ENCODE measurements at regions not wholly inside any gene's neighbourhood (a gene's known extent, or its start where the extent isn't known, plus 50 kb on each side); places are given as distances from the start of the nearest gene placed in this dataset.
"Not testable (repeated sequence)": the region's sequence is repeated elsewhere in the genome, so short reads cannot be mapped to it uniquely, and the experiment has no call there.

DNA sequence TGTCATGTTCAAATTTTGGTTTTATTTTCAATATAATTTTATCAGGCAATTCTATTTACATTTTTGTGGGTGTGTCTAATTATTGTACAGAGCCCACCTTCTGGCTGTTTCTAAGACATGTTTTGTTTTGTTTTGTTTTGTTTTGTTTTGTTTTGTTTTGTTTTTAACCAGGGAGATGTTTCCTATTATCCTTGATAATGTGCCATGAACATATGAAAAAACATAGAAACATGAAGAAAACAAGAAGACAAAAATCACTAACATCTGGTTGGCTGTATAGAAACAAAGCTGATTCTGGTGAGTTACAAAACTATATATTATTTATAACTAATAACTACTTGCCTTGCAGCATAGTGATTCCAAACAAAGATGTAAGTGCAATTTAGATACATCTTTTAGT is 128.1 kb upstream of the TRPC4 start:
- no peak for DNase-seq (ENCODE audit: low read depth)

DNA sequence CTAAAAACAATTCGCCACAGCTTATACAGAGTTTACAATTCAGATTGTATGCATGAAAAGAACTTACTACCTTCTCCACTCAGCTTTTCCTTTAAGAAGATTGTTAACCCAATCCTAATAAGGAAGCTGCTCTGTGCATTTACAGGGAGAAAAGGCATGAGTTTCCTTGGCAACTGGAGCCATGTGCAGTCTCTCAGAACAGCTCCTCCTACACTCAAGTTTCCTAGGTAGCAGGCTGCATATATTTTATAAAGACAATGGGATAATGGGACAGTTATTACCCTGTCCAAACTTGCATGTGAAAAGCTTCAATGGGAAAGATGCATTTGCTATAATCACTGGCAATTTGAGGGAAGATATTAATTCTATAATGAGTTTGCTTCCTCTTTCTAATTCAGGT is 125.5 kb upstream of the TRPC4 start:
- DNase-seq (ENCODE audit: low read depth), result no peak

DNA sequence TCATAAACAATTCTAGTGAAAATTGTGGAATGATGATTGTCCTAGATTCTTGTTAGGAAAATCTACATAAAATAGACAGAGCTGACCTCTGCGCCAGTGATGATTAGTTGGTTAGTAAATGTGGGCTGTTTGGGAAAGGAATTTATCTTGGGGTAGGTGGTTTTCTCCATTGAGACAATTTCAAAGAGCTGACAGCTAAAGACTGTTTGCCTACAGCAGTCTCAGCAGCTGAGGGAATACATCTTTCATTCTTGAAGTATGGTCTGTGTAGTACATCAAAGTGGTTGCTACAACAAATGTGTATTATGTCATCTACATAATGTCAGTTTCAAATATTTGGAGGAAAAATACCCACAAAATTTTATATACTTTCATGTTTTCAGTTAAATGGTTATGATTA is 117.2 kb upstream of the TRPC4 start:
- no peak for DNase-seq (ENCODE audit: low read depth)

DNA sequence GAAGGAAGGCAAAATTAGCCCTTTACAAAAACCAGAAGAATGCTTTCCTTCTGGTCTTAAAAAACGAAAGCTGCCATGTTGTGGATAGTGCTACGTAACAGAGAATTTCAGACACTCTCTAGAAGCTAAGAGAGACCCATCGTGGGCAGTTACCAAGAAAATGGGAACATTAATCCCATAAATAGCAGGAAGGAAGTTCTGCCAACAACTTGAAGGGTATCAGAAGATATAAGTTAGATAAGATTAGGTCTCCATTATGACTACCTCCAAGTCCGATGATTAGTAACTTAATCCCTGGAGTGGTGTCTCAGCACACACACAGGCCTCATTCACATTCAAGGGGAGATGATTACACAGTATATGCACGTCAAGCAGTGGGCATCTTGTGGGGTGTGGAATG is 115.7 kb upstream of the TRPC4 start:
- DNase-seq (ENCODE audit: low read depth), result no peak

DNA sequence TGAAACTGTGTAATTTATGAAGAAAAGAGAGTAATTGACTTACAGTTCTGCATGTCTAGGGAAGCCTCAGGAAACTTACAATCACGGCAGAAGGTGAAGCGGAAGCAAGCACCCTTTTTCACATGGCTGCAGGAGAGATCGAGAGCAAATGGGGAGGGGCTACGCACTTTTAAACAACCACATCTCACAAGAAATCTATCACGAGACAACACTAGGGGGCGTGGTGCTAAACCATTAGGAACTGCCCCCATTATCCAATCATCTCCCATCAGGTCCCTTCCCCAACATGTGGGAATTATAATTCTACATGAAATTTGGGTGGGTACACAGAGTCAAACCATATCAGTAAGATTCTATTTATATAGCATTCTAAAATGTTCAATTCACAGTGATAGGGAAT is 114.8 kb upstream of the TRPC4 start:
- no peak for DNase-seq (ENCODE audit: low read depth)

DNA sequence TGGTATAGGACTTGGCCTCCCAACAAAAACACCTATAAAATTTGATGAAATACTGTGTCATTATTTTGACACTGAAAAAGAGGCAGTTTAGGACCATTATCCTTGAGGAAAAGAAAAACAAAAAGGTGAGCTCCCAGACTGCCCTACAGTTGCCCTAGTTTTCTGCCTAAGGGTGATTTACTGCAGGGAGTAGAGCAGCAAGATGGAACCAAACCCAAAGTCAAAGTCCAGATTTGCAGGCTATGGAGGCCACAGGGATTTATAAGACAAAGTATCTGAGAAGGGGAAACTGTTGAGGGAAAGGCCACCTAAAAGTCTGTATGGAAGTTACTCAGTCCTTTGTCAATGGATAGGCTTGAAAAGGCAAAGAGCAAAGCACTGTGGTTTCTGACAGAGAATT is 112.4 kb upstream of the TRPC4 start:
- no peak for DNase-seq (ENCODE audit: low read depth)

DNA sequence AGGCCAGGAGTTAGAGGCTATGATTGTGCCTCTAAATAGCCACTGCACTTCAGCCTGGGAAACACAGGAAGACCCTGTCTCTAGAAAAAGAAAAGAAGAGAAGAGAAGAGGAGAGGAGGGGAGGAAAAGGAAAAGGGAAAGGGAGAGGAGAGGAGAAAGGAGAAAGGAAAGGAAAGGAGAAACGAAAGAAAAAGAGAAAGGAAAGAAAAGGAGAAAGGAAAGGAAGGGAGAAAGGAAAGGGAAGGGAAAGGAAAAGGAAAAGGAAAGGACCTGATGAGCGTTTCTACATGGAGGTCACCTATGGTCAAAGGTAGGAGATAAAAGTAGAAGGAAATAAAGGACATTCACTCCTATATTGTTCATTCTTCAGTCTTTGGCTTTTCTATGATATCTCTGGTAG is 109.1 kb upstream of the TRPC4 start:
- no peak for DNase-seq (ENCODE audit: low read depth)

DNA sequence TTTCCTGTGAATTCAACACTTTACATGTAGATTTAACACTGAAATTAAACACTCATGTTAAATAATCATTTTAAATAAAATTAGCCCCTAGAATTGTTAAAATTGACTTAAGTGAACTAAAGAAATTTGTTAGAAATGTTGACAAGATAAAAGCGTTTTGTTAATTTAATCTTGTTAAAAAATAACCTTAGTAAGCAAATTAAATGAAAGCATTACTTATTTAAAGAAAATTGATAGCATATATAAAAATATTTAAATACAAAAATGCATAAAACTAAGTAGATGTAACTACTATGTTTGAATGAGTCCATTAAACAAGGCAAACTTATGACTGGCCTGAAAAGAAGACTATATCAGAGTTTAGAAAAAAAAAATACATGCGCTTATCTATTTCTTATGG is 99.0 kb upstream of the TRPC4 start:
- DNase-seq (ENCODE audit: low read depth), result no peak

DNA sequence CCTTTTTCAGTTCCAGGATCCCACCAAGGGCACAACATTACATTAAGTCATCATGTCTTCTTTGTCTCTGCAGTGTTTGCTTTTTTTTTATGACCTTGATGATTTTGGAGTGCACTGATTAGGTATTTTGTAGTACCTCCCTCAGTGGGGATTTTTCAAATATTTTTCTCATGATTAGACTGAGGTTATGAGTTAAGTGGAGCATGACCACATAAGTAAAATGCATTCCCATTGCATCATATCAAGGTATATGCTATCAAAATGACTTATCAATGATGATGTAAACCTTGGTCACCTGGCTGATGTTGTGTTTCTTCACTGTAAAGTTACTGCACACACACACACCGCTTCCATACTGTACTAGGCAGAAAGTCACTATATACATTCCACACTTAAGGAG is 96.7 kb upstream of the TRPC4 start:
- no peak for DNase-seq (ENCODE audit: low read depth)

DNA sequence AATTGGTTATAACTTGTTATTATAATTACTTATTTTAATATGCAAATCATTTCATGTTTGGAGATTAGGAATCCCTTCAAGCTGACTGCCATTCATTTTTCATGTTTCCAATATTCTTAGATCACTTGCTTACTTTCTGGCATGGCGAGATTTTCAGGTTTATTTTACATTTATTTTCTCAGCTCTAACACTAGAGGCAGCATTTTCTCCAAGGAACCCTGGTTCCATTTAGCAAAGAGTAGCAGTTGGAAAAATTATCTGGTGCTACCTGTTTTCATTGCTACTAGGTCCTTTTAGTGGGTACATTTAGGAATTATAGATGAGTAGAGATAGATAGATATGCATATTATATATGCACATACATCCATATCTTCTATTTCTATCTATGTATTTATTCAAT is 90.9 kb upstream of the TRPC4 start:
- DNase-seq (ENCODE audit: low read depth), result no peak

DNA sequence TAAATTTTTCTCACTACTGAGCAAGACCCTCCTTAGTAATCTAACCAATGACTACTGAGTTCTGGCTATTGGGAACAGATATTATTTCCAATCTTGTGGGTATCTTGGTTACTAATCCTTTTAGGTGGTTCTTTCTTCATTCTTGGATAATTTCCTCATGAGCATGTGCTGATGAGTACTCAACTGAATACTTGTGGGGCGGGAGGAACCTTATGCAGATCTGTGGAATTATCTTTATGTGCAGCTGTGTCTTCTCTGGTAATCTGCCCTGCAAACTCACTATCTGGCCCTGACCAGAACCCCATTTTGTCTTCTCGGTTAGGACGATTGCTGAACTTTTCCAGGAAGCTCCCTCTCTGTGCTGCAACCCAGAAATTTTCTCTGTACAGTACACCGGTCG is 89.7 kb upstream of the TRPC4 start:
- no peak for DNase-seq (ENCODE audit: low read depth)

DNA sequence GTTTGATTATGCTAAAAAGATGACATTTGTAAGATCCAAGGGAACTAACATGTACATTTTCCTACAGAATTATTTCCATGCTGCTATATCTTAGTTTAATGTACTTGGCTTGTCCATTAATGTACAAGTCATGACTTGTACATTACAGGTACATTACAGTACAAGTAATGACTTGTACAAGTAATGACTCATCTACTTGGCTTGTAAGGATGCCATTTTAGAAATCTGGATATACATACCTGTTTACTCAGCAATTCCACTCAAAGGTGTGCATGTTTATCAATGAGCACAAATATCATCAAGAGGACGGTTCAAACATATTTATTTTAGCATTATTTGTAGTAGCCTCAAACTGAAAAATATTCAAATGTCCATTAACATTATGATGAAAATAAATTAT is 87.0 kb upstream of the TRPC4 start:
- DNase-seq (ENCODE audit: low read depth), result no peak

DNA sequence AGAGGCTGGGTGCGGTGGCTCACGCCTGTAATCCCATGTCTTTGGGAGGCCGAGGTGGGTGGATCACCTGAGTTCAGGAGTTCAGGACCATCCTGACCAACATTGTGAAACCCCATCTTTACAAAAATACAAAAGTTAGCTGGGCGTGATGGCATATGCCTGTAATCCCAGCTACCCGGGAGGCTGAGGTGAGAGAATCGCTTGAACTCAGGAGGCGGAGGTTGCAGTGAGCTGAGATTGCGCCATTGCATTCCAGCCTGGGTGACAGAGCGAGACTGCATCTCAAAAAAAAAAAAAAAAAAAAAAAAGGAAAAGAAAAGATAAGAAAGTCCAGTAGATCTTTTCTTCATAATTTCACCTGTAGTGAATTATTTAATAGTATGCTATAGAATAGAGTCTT is 85.0 kb upstream of the TRPC4 start:
- DNase-seq (ENCODE audit: low read depth), result not testable (repeated sequence)

DNA sequence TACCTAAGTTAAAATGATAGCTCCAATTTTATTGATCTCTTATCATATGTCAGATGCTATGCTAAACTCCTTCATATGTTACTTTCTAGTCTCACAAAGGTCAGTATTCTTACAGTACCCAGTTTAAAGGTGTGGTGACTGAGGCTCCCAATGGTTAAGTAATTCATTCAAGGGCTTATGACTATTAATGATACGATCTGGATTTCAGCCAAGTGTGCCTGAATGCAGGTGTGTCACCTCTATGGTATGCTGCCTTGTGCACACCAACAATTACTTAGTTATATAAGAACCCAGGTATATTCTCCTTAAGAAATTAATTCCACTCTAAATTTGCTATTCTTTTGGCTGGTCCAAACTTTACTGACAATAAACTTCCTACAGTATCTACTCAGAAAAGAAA is 84.6 kb upstream of the TRPC4 start:
- DNase-seq (ENCODE audit: low read depth), result no peak

DNA sequence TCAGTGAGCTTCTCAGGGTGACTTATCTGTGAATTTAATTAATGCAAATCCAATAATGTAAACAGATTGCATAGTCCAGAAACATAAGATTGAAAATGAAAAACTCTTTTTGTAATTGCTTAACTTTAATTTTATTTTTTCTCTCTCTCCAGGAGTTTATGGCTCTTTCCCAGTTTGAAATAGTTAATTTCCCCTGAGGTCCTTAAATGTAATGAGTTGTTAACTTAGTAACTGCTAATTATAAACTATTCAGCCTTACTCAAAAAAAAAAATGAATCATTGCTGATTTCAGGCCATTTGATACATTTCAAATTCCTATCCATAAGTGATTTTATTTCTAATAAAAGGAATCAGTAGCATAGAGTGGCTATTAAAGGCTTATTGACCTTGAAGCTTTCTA is 84.1 kb upstream of the TRPC4 start:
- no peak for DNase-seq (ENCODE audit: low read depth)

DNA sequence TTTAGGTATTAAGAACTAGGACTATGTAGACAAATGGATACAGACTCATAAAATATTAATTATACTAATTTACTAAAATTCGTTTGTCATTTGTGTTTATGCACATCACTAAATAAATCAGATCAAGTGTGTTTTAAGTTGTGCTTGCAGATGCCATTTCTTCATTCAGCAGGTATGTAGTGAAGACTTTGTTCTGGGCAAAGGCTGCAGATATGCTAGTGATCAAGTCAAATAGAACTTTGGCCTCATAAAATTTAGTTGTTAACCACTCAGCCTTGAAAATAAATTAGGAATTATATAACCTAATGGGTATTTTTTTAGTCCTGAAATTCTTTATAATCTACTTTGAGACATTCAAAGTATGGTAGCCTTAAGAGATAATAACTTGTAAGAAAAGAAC is 80.4 kb upstream of the TRPC4 start:
- no peak for DNase-seq (ENCODE audit: low read depth)

DNA sequence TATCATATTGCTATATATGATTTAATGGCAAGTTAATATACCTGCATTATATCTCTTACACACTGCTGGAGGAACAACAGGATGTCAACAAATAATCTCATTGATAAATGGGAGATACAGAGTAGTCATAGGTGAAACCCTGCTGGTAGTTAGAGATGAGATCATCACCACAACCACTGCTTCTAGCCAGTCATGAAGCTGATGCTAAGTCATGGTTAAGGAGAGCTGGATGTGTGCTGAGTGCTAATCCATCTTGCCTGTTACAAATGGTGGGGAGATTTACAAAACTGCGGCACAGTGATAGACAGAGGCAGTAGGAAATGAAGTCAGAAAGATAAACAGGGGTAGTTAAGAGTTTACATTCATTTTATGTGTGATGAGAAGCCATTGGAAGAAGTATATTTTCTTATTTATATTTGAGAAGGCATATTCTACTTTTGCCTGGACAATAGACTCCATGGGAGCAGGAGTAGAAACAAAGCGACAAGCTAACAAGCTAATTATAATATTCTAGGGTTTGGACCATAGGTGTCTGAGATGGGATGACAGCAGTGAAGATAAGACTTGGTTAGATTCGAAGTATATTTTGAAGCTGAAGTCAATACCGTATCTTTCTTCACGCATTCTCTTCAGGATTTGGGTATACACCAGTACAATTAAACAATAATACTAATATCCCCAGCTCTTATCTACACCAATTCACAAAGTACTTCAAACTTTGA is 78.0 kb upstream of the TRPC4 start:
- DNase-seq (ENCODE audit: low read depth), result no peak

DNA sequence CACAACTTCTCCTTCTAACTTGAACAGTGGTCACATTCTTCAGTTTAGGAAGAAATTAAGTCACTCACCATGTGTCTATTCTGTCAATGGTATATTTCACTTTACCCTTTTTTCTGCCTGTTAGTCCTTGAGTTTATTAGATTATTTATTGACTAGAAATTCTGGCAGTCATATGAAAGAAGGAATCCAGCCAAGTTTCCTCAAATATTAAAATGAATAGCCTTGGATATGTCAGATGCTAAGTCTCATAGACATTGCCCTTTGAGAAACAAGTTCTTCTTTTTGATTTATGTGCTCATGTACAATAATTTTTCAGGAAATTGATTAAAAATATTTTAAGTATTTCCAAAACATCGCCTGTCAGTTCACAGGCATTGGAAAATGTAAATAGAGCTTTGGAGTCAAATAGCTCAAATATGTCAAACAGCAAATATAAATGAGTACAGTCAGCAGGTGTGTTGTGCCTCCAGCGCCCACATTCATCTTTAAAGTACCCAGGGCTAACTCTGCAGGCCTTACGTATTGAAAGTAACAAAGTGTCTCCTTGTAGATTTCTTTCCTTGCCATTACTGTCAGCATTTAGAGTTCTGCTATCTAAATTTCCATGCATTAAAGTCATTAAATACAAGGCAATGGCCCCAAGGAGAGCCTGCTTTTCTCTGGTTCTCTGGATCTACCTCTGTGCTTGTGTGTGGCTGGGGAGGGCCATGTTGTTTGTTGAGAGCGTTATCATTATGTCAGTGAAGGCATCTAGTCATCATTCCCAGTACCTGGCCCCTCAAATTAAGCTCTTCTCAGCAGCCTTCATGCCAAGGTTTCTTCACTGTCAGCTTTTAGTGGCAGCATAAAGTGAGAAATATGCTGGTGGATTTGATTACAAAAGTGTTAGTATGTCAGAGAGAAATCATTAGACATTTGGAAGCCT is 76.3 kb upstream of the TRPC4 start:
- no peak for DNase-seq (ENCODE audit: low read depth)

DNA sequence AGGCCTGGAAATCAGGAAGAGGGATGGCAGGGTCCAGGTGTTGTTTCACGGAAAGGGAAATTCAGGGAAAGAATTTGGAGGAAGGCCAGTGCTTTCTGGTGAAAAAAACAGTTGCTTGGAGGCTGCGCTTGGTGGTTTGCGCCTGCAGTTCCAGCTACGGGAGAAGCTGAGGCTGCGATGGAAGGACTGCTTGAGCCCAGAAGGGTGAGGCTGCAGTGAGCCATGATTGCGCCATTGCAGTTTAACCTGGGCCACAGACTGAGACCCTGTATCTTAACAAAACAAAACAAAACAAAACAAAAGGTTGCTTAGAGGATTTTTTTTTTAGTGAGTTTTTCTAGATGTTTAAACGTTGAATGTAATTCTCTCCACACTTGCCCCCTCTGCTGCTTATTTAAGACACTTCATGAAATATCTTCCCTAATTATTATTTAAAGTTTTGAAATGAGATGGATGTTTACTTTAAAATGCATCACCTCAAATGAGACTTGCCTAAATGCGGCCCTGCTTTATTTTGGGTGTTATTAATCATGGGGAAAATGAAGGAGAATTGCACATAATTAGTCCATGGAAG is 75.4 kb upstream of the TRPC4 start:
- no peak for DNase-seq (ENCODE audit: low read depth)

DNA sequence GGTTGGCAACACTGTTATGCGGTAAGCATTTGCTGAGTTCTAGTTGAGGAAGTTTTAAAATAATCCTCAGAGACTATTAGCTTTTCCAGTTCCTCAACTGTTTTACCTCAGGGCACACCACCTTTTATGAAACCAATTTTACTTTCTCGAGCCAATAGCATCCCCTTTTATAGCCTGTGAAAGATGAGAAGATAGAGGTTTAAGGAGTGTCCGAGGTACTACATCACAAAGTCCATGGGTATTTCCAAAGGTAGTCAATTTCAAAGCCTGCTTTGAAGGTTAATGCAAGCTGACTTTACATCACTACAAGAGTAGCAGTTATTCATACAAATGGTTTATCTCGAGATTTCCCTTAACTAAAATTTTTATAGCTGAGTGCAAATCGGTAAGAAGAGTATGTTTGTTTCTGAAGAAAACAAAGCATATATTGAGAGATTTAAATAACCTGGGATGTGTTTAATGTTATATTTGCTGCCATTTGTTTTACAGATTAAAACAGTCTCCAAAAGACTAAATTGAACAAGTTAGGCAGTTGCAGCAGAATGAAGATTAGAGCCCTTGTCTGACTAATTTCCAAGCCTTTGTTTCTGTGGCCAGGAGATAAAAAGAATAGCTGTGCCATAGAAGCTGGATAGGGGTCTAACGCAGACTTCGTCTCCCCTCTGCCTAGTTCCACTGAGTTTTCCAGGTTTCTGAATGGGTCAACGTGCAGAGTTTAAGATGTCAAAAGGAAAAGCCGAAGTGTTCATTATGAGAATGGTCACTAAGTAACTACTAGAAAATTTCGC is 74.7 kb upstream of the TRPC4 start:
- no peak for DNase-seq (ENCODE audit: low read depth)

DNA sequence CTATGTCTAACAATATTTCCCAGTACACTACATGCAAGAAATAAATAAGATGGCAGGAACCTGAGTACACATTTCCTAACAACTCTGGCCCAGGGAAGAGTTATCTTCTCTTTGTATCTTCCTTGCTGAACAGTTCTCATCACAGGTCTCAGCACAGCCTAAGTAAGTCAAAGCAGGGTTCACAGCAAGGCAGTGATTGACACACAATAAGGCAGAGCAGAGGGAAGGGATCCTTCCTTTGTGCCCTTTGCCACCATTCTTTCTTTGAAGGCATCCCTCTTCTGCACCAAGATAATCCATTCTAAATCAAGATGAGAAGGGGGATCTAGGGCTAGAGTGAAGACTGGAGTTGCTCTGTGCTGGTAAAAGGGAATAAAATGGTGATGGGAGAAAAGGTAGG is 73.4 kb upstream of the TRPC4 start:
- no peak for DNase-seq (ENCODE audit: low read depth)

Measured in stromal cell of bone marrow (primary cell).